22Rv1 (cell line): ENCODE measurements at regions not wholly inside any gene's neighbourhood (a gene's known extent, or its start where the extent isn't known, plus 50 kb on each side); places are given as distances from the start of the nearest gene placed in this dataset.

Experiments
- CTCF ChIP-seq: fragments of 450-650 bp; IDR thresholded peaks from 2 replicates; pipeline ENCODE4 v1.5.1; 2017; ENCODE audit warnings: mild to moderate bottlenecking
- ZFX ChIP-seq: fragments of 450-650 bp; IDR thresholded peaks from 2 replicates; pipeline ENCODE4 v1.6.1; 2017; ENCODE audit warnings: antibody characterized with exemption, borderline replicate concordance

- TF ChIP-seq CTCF (no peak), ZFX (no peak)
Measured at GRCh38 chr2:42916324-42916723, 123.9 kb upstream of the HAAO start.
